Fibroblast of skin of abdomen (primary cell): ENCODE measurements at regions not wholly inside any gene's neighbourhood (a gene's known extent, or its start where the extent isn't known, plus 50 kb on each side); places are given as distances from the start of the nearest gene placed in this dataset.
"Not testable (repeated sequence)": the region's sequence is repeated elsewhere in the genome, so short reads cannot be mapped to it uniquely, and the experiment has no call there.

Experiments
- DNase-seq: peaks from one replicate; pipeline ENCODE4 v3.0.0-alpha.2; 2013

DNA sequence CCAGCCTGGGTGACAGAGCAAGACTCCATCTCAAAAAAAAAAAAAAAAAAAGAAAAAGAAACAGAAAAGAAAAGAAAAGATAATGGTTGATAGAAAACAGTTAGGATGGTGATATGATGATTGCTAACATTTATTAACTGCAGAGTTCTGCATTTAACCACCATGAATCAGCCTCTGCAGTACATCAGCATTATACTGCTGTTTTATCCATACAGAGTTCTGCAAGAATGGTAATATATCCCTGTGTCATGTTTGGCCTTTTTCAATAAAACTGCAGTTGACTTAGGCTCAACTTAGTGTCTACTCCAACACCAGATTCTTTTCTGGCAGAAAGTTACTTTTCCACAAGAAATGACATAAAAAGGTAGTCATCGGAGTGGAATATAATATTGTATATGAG, 62.6 kb downstream of the DUSP6 start:
- no peak for DNase-seq

DNA sequence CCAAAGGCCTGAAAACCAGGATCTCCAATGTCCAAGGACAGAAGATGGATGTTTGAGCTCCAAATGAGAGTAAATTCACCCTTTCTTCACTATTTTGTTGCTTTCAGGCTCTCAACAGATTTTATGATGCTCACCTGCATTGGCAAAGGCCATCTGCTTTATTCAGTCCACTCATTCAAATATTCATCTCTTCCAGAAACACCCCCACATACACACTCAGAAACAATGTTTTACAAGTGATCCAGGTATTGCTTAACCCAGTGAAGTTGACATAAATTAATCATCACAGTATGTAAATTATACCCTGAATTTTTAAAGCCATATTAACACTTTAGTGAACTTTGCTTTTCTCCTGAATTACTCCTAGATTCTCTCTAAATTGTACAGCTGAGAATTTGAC, 63.3 kb downstream of the DUSP6 start:
- DNase-seq, result no peak

GRCh38 chr12:89286501-89286900, 65.8 kb downstream of the DUSP6 start:
- DNase-seq, result no peak

- DNase-seq, result no peak
These were observed 70.8 kb downstream of the DUSP6 start for GRCh38 chr12:89281539-89281867.

- DNase-seq, result no peak
These were observed 71.3 kb downstream of the DUSP6 start for GRCh38 chr12:89280833-89281538.

DNA sequence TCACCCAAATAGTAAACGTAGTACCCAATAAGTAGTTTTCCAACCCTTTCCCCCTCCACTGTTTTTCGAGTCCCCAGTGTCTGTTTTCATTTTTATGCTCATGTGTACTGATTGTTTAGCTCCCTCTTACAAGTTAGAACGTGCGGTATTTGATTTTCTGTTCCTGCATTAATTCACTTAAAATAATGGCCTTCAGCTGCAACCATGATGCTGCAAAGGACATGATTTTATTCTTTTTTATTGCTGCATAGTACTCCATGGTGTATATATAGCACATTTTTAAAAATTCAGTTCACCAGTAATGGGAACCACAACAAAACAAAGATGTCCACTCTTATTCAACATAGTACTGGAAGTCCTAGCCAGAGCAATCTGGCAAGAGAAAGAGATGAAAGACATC, 72.8 kb downstream of the DUSP6 start:
- DNase-seq, result no peak

GRCh38 chr12:89278862-89279261, 73.4 kb downstream of the DUSP6 start:
- no peak for DNase-seq

DNA sequence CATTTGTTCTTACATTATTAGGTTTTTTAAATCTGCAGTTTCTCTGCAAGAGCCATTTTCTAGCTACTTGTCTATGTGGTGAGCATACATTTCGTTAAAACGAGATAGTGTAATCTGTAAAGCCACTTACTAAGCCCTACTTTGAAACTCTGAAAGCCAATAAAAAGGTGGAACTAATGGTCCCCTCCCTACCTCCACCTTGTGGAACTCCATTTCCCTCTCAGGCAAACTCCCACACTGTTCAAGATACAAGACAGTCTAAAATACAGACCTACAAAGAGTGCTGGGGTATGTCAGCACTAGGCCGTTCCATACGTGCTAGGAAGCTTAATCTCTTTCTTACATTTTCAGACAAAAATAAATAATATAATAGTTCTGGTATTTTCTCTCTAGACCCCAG, 74.1 kb downstream of the DUSP6 start:
- no peak for DNase-seq

GRCh38 chr12:89276860-89277259, 75.4 kb downstream of the DUSP6 start:
- DNase-seq, result no peak

GRCh38 chr12:89273525-89273924, 78.8 kb downstream of the DUSP6 start:
- no peak for DNase-seq

GRCh38 chr12:89270548-89270947, 81.8 kb downstream of the DUSP6 start:
- no peak for DNase-seq

DNA sequence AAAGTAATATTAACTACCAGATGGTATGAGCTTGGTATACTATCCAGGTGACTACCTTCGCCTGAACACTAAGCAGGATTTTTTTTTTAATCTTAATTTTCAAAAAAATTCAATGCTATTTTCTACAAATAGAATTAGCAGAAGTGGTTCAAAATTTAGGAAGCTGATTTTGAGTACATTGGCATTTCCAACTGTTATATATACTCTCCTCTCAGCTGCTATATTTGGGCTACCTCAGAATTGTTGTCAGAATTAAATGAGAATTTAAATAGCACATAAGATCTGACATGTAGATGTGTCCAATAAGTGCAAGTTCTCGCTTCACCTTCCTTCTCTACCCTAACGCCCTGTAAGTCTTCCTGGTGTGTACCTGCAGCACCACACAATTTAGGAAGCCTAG, 83.1 kb downstream of the DUSP6 start:
- no peak for DNase-seq

DNA sequence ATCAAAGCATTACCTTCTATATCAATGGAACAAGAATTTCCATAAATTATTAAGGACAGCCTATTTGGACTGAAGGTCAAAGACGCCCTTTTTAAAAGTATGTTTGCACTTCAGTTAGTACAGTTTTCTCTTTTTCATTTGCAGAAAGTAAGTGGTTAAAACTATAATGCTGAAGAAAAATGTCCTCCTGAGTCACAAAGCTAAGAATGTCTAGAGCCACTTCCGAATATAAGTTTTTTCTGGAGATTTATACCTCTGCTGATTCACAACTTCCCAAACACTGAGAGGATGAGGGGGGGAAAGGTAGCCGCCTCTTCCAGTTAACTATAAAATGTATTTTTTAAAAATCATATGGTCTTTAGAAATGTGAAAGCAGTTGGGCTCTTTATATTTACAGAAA, 84.9 kb downstream of the DUSP6 start:
- DNase-seq, result peak; percentile 51

DNA sequence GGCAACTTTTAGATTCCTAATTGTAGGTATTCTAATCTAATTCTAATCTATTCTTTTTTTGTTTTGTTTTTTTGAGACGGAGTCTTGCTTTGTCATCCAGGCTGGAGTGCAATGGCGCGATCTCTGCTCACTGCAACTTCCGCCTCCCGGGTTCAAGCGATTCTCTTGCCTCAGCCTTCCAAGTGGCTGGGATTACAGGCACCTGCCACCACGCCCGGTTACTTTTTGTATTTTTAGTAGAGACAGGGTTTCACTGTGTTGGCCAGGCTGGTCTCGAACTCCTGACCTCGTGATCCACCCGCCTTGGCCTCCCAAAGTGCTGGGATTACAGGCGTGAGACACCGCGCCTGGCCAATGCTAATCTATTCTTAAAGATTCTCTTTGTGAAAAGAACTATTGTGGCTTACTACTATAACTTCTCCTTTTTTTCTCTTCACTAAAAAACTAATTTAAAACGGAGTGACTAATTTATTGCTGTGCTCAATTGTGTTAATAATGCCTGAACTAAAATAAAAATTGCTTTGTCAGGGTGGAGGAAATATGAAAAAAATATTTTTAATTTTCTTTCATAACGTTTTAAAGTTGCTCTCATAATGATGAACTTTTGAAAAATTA, 85.6 kb downstream of the DUSP6 start:
- DNase-seq, result not testable (repeated sequence)

DNA sequence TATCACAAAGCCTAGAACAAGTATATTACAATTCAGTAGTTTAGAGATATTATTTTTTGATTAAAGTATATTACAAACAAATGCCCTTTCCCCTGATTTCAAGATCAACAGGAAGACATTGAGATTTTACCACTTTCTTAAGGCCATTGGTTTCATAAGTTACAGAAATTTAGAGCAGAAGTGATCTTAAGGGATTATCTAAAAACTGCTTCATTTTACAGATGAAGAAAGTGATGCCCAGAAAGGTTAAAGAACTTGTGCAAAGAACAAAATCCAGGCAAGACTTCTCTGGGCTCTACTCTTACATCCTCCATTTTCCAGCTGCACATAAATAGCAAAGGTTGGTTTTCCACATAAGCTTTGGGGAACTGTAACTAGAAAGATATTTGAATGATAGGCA, 87.5 kb downstream of the DUSP6 start:
- DNase-seq, result no peak

GRCh38 chr12:89263900-89264299, 88.4 kb downstream of the DUSP6 start:
- no peak for DNase-seq

GRCh38 chr12:89262855-89263552, 89.3 kb downstream of the DUSP6 start:
- no peak for DNase-seq

DNA sequence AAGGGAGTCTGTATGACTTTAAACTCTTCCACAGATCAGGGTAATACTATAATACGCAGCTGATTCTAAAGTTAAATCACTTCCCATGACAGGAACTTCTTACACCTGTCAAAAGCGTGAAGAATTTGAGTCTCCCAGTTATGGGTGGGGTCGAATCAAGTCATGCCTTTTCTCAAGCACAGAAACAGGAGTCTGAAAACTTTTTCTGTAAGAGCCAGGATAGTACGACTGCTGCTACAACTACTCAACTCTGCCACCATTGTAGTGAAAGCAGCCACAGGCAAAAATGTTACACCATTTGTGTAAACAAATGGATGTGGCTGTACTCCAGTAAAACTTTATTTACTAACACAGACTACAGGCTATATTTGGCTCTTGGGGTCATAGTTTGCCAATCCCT, 90.3 kb downstream of the DUSP6 start:
- no peak for DNase-seq

DNA sequence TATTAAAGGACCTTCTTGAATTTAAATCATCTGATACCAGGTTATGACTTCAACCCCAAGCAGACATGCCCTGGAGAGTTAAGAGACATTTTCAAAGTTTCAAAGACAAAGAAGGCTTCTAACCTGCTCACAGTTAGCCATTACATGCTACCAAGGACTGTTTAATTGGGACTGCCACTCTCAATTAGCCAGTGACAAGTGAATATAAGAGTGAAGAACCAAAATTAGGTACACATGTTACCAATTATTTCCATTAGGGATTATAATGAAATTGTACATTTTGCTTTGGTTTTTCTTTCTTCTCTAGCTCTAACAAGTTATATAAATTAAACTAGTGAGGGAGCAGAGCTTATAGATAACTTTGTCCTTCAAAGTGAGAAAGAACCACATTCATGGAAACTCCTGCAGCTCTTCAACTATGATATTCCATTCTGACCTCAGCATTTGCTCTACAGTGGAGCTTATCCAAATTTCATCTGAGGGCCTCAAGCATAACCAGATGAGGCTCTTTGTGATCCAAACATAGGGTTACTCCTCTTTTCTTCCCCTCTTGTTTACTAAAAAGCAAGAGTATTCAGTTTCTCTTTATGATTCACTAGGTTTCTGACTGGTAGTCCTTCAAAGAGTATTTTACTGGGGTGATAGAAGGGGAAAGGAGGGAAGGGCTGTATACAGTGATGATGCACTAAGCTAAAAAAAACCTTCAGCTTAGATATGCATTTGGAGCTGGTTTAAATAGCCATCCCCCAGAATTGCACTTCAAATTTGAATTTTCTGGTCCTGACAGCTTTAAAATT, 91.3 kb downstream of the DUSP6 start:
- no peak for DNase-seq

DNA sequence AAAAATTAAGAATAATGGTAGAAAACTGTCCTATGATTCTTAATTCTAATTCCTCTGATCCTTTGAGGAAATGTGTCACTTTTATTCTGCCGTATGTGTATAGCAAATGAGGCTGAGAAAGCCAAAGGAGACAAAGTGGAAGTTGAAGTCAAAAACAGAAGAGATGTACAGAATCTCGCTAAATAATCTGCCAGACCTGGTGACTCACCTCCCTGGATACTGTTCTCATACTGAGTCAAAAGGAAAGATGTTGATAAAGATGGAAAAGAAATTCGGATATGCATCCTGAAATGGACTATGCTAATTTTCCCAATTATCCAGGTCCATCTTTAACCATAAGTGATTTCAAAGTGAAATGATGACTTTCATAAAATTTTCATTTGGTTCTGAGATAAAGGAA, 92.5 kb downstream of the DUSP6 start:
- DNase-seq, result no peak

DNA sequence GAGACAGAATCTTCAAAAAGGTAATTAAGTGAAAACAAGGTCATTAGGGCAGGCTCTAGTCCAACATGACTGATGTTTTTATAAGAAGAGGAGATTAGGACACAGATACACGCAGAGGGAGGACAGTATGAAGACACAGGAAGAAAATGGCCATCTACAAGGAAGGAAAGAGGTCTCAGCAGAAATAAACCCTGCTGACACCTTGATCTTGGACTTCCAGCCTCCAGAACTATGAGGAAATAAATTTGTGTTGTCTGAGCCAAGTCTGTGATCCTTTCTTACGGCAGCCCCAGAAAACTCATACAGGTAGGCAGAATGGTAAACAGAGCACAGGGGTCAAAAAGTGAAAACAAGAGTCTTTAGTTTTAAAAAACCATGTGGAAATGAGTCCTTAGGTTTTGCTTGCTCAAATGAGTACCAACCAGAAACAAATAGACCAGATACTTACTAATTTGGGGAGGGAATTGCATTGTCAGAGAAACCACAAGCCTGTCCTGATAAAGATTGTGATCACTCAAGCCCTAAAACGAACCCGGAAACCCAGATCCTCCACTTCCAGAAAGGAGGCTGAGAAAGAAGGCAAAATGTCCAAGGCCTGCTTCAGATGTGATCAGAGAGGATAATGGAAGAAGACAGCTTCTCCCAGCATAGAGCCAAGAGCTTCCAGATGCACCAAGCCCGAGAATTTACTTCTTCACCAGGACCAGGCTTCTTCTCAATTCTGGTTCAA, 93.9 kb downstream of the DUSP6 start:
- no peak for DNase-seq

- no peak for DNase-seq
These were observed 95.0 kb downstream of the DUSP6 start for GRCh38 chr12:89257340-89257739.

GRCh38 chr12:89256060-89256459, 96.2 kb downstream of the DUSP6 start:
- DNase-seq, result no peak
